Amniotic epithelial cell (primary cell): ENCODE measurements at regions not wholly inside any gene's neighbourhood (a gene's known extent, or its start where the extent isn't known, plus 50 kb on each side); places are given as distances from the start of the nearest gene placed in this dataset.
"Not testable (repeated sequence)": the region's sequence is repeated elsewhere in the genome, so short reads cannot be mapped to it uniquely, and the experiment has no call there.

Experiments
- DNase-seq: peaks from one replicate; pipeline ENCODE4 v3.0.0-alpha.2; 2010; ENCODE audit warnings: low read depth

DNA sequence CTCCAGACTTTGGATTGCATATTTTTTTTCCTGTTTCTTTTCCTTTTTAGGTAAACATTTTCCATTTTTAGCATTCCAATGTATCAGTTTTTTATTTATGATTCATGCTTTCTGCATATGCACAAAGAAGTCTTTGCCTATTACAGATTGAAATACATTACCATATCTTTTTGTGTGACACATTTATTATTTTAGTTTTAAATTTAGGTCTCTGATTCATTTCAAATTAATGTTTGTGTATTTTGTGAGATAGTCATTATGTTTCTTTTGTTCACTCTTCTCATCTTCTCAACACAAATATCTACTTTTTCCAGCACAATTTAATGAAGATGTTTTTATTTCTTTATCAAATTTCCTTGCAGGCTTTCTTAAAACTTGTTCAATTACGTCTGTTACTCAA lies 838.0 kb upstream of the CDH18 start:
- DNase-seq, result not testable (repeated sequence)

DNA sequence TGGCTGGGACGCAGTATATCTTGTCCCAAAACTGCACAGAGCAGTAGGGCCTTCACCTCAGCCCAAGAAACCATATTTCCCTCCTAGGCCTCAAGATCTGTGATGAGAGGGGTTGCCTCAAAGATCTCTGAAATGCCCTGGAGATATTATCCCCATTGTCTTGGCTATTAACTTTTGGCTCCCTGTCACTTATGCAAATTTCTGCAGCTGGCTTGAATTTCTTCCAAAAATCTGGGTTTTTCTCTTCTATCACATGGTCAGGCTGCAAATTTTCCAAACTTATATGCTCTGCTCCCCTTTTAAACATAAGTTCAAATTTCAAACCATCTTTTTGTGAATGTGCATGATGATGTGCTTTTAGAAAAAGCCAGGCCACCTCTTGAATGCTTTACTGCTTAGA lies 809.2 kb upstream of the CDH18 start:
- DNase-seq, result not testable (repeated sequence)

DNA sequence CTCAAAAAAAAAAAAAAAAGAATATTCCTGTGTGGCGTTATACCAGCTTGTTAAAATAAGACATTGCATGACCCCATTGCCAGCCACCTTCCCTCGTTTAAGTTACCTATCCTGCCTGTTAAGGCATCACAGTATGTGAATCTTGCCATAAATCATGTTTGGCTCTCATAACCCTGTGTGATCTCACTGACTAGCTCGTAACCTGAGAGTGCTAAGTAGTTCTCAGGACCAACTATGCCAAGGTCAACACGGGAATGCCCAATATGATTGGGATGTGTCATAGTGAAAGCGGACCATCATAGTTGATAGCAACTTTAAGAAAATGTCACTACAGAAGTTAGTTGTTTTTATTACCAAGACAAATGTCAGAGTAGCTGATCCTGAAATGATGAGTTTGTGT lies 796.8 kb upstream of the CDH18 start:
- DNase-seq, result not testable (repeated sequence)

DNA sequence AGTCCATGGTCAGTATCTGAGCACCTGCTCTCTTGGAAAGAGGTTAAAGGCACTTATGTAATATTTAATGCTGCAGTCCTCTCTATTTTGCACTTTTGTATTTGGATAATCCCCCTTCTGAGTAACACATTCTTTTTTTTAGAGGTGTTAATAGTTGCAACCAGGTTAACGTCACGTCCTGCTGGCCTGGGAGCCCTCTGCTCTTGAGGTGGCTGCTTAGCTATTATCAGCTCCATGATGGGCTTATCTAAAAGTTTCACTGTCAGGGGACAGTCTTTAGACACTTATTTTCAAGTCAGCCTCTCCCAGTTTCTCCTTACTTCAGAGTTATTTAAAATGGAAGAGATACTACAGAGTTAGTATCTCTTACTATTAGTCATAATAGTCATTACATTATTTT lies 795.5 kb upstream of the CDH18 start:
- DNase-seq, result not testable (repeated sequence)

DNA sequence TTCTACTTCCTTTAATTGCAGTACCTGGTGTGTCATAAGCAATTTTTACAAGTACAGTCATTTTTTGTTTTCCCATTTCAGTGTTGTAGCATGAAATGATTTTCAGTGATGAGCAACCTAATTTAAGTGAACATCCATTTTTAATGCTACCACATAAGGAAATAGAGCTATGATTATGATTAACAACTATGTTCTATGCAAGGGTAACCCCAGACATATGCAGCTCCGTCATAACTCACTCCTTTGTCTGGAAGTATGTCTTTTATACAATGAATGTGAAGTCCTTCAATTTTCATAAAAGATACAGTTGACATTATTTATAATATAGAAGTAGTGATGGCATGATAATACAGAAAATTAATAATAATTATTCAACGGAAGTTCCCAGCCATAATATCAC lies 783.3 kb upstream of the CDH18 start:
- not testable (repeated sequence) for DNase-seq

DNA sequence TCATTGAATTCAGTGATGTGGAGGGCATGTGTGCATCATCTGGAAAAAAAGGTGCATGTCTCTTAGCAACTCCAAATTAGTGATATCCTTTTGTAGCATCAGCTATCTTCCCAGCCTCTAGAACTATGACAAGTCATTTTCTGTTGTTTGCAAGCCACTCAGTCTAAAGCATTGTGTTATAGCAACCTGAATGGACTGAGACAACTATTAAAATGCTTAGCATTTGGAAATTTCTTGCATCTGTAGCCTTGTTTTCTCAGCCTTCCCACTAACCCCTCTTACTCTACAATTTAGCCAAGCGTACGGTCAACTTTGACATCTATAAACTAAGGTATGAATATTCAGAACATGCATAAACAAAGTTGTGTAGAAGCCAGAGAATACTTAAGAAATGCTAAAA lies 777.1 kb upstream of the CDH18 start:
- DNase-seq, result not testable (repeated sequence)

DNA sequence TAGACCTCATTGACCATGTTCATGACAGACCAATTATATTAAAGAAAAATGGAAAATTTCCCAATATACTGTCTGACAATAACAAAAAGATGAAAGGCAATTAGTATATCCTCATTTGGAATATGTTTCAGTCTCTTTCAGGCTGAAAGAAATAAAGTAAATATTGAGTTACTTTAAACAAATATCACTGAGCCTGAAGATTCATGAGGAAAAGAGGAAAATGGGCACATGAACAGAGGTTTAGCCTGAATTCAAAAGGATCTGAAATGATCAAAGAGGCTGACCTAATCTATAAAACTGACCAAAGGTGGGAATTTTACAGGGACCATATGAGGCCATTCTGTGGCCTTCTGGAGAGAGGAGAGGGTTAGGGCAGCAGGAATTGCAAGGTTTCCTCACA lies 771.5 kb upstream of the CDH18 start:
- DNase-seq, result not testable (repeated sequence)

DNA sequence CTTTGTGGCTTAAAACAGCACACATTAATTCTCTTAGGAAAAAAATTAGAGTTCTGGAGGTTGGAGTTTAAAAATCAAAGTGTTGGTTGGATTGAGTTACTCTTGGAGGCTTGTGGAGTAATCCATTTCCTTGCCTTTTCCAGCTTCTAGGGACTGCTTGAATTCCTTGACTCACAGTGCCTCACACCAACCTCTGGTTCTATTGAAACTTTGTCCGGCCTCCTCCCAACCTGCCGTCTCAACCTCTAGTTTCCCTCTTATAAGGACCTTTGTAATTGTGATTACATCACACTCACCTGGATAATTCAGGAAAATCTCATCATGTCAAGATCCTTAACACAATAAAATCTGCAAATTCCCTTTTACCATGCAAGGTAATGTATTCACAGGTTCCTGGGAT lies 764.2 kb upstream of the CDH18 start:
- not testable (repeated sequence) for DNase-seq

DNA sequence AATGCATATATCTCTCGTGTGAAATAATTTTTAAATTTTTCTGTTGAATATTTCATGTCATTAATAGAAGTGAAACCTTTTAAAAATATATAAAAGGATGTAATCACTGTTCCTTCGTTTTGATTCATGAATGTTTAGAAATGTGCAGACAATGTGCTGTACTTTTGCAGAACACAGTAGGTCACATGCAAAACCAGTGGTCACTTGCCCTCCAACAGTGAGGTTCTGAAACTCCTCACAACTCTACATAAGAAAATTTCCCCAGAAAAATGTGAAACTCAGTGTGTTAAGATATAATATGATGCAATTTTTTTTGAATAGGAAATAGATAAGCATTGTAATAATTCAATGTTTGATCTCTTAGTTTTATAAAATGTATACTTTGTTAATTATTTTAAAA lies 747.7 kb upstream of the CDH18 start:
- DNase-seq, result not testable (repeated sequence)

DNA sequence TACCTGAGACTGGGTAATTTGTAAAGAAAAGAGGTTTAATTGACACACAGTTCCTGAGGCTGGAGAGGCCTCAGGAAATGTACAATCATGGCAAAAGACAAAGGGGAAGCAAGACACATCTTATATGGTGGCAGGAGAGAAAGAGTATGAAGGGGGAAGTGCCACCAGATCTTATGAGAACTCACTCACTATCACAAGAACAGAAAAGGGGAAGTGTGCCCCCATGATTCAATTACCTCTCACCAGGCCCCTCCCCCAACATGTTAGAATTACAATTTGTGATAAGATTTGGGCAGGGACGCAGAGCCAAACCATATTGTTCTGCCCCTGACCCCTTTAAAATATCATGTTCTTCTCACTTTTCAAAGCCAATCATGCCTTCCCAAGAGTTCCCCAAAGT lies 744.2 kb upstream of the CDH18 start:
- not testable (repeated sequence) for DNase-seq

DNA sequence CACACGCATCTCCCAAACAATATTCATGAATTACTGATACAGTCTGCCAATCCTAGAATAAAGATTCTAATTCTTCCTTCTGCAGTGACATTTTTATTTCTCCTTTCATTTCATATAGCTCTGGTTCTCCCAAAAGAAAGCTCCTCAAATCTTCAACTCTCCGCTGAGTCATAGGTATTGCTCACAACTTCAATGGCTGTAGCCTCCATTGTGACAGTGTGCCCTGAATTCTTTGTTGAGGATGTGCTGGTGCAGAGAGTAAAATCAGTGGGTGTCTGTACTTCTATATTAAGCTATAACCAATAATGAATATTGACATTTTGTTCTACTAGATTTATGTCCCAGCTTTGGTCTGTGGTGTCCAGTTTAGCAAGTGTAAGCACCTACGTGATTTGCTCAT lies 733.3 kb upstream of the CDH18 start:
- DNase-seq, result not testable (repeated sequence)

DNA sequence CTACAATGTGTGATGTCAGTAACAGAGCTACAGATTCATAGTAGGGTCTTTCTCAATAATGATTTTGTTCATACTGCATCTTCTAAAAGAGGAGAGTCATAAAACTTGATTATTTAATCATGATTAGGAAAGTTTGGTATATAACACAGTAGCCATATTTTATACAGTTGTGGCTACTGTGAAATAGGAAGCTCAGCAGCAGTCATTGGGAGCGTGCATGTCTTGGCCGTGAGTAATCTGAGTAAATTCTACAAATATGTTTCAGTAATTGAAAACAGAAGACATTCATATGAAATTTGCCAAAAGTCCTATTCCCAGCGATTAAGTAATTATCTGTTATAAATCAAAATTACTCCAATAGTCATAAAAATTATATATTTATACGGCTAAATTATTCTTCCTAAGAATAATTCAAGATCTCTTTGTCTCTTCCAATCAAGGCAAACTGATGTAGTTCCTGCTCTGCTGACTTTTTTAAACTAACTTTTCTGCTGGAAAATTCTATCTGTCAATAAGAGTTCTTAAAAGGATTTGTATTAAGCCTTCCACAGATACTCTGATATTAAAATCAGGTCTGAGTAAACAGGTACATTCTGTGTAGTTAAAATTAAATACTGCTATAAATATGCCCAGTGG lies 723.6 kb upstream of the CDH18 start:
- not testable (repeated sequence) for DNase-seq

DNA sequence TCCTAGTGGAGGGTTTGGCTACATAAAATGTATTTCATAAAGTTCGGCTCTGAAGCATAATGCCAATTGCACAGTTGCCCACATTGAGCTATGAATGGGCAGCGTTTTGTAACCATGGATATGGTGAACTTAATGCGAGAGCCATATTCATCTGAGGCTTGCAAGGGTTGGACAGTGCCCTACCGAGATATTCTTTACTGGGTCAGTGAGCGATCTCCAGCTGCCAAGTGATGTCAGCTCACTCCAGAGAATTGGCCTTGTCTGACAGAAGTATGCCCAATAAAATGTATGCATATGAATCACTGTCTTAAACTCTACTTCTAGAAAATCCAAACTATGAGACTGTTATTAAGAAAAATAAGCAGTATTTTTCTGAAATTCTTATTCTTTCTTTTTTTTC lies 719.6 kb upstream of the CDH18 start:
- DNase-seq, result not testable (repeated sequence)

DNA sequence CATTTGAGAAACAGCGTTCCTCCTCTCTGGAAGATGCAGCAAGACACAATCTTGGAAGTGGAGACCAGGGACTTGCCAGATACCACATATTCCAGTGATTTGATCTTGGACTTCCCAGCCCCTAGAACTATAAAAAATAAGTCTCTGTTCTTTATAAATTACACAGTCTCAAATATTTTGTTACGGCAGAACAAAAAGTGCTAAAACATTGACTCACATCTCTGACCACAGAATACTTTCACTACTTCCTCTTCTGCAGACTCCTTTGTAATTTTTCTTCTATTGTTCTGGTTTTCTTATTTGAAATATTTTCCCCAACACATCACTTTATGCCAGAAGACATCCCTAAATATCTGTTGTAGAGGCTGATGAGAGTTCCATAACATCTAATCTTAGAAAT lies 706.1 kb upstream of the CDH18 start:
- peak; percentile 9 for DNase-seq

DNA sequence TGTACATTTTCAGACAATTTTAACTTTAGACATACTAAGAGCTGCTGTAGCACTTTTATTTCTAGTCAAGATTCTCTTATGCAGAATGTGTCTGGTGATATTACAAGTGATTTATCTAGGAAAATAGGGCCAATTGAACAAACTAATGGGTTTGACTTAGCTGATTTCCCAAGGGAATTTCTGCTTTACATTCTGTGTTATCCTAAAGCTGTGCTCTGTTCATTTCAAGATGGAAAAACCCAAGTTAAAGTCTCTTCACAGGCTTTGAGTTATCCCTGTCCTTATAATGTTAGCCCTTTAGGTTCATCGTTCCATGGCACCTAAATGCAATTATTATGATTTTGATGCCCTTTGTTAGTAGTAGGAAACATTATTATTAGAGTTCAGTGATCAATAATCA lies 704.9 kb upstream of the CDH18 start:
- DNase-seq, result no peak

DNA sequence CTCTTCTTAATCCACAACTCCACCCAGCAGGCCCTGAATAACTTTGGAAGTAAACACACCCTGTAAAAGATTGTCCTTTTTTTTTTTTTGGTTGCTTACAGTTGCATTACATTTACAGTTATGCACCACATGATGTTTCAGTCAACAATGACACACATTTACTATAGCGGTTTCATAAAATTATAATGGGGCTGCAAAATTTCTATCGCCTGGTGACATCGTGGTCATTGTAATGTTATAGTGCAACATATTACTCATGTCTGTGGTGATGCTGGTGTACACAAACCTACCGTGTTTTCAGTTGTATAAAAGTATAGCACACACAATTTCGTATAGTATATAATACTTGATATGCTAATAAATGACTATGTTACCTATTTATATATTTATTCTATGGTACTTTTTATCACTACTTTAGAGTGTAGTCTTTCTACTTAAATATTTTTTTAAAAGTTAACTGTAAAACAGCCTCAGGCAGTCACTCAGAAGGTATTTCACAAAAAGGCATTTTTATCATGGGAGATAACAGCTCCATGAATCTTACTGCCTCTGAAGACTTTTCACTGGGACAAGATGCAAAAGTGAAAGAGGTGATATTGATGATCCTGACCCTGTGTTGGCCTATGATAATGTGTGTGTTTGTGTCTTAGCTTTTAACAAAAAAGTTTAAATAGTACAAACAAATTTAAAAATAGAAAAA lies 695.4 kb upstream of the CDH18 start:
- no peak for DNase-seq

DNA sequence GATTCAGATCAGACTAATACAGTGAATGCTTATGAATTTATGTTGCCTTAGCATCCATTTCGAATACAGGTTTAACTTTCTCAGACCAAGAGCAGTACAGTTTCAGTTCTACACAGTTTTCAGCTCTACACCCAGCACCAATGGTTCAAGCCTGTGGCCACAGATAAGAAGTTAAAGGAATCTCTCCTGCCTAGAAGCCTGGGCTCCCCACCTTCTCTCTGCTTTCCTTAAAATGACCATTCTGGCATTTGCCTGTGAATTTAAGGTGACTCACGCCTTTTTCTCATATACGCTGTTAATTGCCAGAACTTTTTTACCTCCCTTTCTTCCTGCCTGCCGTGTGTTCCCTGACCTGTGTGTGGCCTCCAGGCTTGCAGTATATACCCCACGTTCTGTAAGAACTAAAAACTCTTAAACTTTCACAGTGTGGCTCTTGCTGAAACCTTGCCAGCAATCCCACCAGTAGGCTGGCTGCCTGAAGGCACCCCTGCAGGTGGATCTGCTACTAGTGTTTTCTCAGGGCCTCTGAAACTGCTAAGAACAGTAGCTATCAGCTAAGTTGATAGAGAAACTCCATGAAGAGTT lies 692.8 kb upstream of the CDH18 start:
- no peak for DNase-seq

DNA sequence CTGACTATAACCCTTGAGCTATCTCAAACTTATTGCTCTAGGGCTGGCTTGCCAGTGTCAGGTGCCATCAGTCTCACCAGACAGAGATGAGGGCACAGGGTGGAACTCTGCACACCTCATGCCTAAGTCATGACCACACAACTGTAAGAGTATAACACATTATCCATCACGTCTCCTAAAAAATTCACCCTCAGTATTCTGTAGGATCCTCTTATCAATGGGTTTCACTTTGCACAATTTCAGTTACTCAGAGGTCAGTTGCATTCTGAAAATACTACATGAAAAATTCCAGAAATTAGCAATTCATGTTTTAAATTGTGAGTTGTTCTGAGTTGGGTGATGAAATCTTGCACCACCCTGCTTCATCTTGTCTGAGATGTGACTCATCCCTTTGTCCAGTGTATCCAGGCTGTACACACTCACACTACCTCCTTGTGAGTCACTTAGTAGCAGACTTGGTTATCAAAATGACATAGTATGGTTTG lies 690.9 kb upstream of the CDH18 start:
- peak; percentile 97 for DNase-seq

DNA sequence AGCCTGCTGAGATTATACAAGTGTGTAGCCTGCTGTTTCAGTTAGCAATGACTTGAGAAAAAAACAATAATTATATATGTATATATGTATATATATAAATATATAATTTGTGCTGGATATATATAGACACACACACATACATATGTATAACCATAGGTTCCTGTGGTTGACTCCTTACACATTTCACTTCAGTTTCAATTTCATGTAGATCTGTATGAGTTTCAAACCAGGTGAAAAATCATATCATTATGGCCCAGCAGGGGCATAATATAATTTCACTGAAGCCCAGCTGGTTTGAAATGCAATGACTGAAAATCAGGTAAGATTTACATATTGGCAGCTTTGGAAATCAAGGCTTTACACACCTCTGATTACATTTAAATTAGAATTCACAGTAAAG lies 690.4 kb upstream of the CDH18 start:
- DNase-seq, result no peak

DNA sequence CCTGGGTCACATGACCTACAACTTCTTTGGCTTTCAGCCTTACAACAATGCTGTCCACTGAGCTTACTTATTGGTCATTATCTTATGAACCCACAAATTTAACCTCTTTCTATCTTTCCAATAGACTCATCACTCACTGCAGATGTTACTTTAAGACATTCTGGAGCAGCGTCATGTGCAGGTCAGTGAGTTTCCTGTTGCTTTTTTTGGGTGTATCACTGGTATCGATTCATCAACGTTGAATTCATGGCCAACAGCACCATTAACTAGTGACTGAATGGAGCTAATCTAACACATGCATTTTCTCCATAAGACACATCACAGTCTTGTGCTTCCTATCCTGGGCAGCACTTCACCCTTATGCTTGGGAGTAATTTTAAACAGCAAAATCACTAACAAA lies 672.6 kb upstream of the CDH18 start:
- DNase-seq, result no peak

DNA sequence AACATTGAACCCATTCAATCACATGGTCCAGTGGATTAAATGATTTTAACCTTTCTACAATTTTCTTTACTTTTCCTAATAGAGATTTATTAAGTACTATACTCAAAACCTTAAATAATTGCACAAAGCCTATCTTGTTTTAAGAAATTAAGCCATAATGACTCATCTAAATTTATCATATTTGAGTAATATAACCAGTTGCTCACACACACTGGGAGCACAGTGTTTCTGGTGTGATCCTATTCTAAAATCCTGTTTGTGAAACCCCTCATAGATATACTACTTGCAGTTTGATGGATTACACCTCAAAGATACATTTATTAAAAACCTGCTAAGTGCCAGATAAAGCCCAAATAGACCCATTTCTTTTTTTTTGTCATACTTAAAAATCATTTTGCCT lies 668.3 kb upstream of the CDH18 start:
- DNase-seq, result peak; percentile 9

DNA sequence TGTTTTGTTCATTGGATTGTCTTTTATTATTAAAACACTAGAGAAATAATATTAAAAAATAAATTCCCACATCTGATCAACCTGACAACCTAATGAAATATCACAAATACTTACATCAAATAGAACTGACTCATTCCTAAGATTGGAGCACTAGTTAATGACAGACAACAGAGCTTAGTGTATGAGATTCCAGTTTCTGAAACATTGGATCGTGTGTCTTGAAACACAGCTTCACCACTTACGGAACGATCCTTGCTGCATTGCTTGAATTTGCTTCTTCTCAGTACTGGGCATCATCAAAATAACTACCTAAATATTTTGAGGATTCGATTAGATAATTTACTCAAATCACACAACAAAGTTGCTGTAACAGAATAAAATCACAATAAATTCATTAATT lies 667.2 kb upstream of the CDH18 start:
- no peak for DNase-seq

DNA sequence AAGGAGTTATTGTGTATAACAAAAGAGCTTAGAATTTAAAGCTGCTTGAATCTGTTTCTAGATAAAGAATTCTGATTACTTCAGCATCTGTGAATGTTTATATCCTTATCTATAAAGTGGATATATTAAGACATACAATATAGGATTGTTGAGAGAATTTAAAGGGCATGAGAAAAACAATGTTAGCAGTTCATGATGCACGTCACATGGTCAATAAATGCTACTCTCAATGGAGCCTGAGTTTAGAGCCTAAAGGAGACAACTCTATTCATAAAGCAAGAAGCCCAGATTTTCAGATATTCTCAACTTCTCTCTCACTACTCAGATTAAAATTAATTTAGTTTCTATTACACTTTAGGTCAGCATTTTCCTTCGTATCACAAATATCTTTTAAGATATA lies 666.7 kb upstream of the CDH18 start:
- DNase-seq, result no peak
